Lower leg skin (tissue), 3 donors: ENCODE measurements at regions not wholly inside any gene's neighbourhood (a gene's known extent, or its start where the extent isn't known, plus 50 kb on each side); places are given as distances from the start of the nearest gene placed in this dataset.

Source experiments
- CTCF ChIP-seq, 3 donors: fragments of 450-650 bp; IDR thresholded peaks; one replicate each; pipeline ENCODE4 v1.5.1; 2016; ENCODE audit warnings: antibody characterized with exemption in 3 of 3, mild to moderate bottlenecking in 3 of 3, moderate library complexity in 2 of 3
- POLR2A ChIP-seq, 2 donors: fragments of 450-650 bp; IDR thresholded peaks; one replicate each; pipeline ENCODE4 v1.6.1; 2016 to 2017; ENCODE audit warnings: antibody characterized with exemption in 2 of 2, mild to moderate bottlenecking in 1 of 2, moderate library complexity in 1 of 2

DNA sequence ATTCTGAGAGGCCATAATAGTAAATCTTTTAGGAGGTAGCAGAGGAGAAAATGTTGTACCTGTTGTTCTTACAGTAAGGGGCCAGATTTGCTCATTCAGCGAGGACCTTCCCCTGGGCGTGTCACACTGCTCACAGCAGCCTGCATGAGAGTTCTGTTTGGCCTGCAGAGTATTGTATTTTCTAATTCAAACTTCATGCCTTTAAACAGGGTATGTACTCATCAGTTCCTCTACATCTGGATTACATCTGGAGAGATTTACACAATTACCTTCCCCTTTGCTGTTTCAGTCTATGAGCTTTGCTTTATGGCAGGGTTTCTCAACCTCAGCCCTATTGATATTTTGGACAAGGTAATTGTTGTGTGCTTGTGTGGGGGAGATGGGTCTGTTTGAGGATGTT is 170.9 kb upstream of the STK32A start:
- no peak for TF ChIP-seq CTCF (IDR thresholded peaks at IDR 0.05)
- no peak for TF ChIP-seq POLR2A (IDR thresholded peaks at IDR 0.05)
